Liver (tissue), 8 donors: ENCODE measurements at regions not wholly inside any gene's neighbourhood (a gene's known extent, or its start where the extent isn't known, plus 50 kb on each side); places are given as distances from the start of the nearest gene placed in this dataset.

Experiments used
- DNase-seq: peaks from one replicate; pipeline ENCODE4 v3.0.0-alpha.2; 2017; ENCODE audit warnings: low spot score
- H3K27ac ChIP-seq, 2 donors: one replicate each; pipeline ENCODE4 v1.7.0; 2013; ENCODE audit warnings: inconsistent platforms in 2 of 2, low read length in 2 of 2, control low read depth in 1 of 2, low read depth in 1 of 2, mild to moderate bottlenecking in 1 of 2
- H3K27me3 ChIP-seq, 4 donors: one replicate each; pipeline versions ENCODE4 v1.6.1 to v1.7.0; 2013; ENCODE audit warnings: low read length in 3 of 4, inconsistent platforms in 1 of 4, mild to moderate bottlenecking in 1 of 4, moderate library complexity in 1 of 4; ENCODE audit not compliant: control insufficient read depth in 4 of 4, insufficient read depth in 4 of 4
- H3K36me3 ChIP-seq, 4 donors: one replicate each; pipeline versions ENCODE4 v1.6.1 to v1.7.0; 2013; ENCODE audit warnings: low read length in 3 of 4, mild to moderate bottlenecking in 3 of 4, low read depth in 1 of 4, moderate library complexity in 1 of 4; ENCODE audit not compliant: control insufficient read depth in 4 of 4, insufficient read depth in 3 of 4
- H3K4me1 ChIP-seq, 4 donors: one replicate each; pipeline versions ENCODE4 v1.6.1 to v1.7.0; 2013; ENCODE audit warnings: low read length in 3 of 4, mild to moderate bottlenecking in 3 of 4, moderate library complexity in 1 of 4; ENCODE audit not compliant: control insufficient read depth in 4 of 4, insufficient read depth in 4 of 4
- H3K4me3 ChIP-seq, 3 donors: one replicate each; pipeline versions ENCODE4 v1.6.1 to v1.7.0; 2013; ENCODE audit warnings: low read length in 3 of 3, control low read depth in 1 of 3, low read depth in 1 of 3, mild to moderate bottlenecking in 1 of 3
- H3K9ac ChIP-seq, 2 donors: one replicate each; pipeline ENCODE4 v1.7.0; 2013; ENCODE audit warnings: low read length in 2 of 2, mild to moderate bottlenecking in 2 of 2, moderate library complexity in 2 of 2, control low read depth in 1 of 2, low read depth in 1 of 2
- H3K9me3 ChIP-seq, 4 donors: one replicate each; pipeline versions ENCODE4 v1.6.1 to v1.7.0; 2013; ENCODE audit warnings: low read length in 3 of 4; ENCODE audit not compliant: control insufficient read depth in 4 of 4
- ATF3 ChIP-seq: IDR thresholded peaks from 2 replicates; pipeline ENCODE4 v1.6.1; 2016; ENCODE audit warnings: antibody characterized with exemption
- FOXA1 ChIP-seq: IDR thresholded peaks from 2 replicates; pipeline ENCODE4 v1.6.1; 2016; ENCODE audit warnings: antibody characterized with exemption
- FOXA2 ChIP-seq: IDR thresholded peaks from 2 replicates; pipeline ENCODE4 v1.6.1; 2016; ENCODE audit warnings: antibody characterized with exemption
- GABPA ChIP-seq, 2 donors: IDR thresholded peaks in 1 of 2; conservative IDR thresholded peaks in 1 of 2; 2 replicates each; pipeline ENCODE4 v1.6.1; 2016; ENCODE audit warnings: antibody characterized with exemption in 2 of 2, mild to moderate bottlenecking in 1 of 2, moderate library complexity in 1 of 2
- HNF4A ChIP-seq, 2 donors: conservative IDR thresholded peaks; 2 replicates each; pipeline ENCODE4 v1.6.1; 2016; ENCODE audit warnings: antibody characterized with exemption in 2 of 2, mild to moderate bottlenecking in 2 of 2
- HNF4G ChIP-seq: IDR thresholded peaks from 2 replicates; pipeline ENCODE4 v1.6.1; 2016; ENCODE audit warnings: antibody characterized with exemption
- NR2F2 ChIP-seq: IDR thresholded peaks from 2 replicates; pipeline ENCODE4 v1.6.1; 2016; ENCODE audit warnings: antibody characterized with exemption
- RAD21 ChIP-seq, 2 donors: IDR thresholded peaks; 2 replicates each; pipeline ENCODE4 v1.6.1; 2016; ENCODE audit warnings: antibody characterized with exemption in 2 of 2, mild to moderate bottlenecking in 2 of 2
- RXRA ChIP-seq, 2 donors: IDR thresholded peaks; 2 replicates each; pipeline ENCODE4 v1.6.1; 2017 to 2018; ENCODE audit warnings: antibody characterized with exemption in 2 of 2, mild to moderate bottlenecking in 1 of 2
- SP1 ChIP-seq: IDR thresholded peaks from 2 replicates; pipeline ENCODE4 v1.6.1; 2018; ENCODE audit warnings: antibody characterized with exemption, mild to moderate bottlenecking
- TAF1 ChIP-seq: conservative IDR thresholded peaks from 2 replicates; pipeline ENCODE4 v1.6.1; 2016; ENCODE audit warnings: antibody characterized with exemption, mild to moderate bottlenecking
- YY1 ChIP-seq: IDR thresholded peaks from 2 replicates; pipeline ENCODE4 v1.6.1; 2016; ENCODE audit warnings: antibody characterized with exemption, mild to moderate bottlenecking
- whole genome bisulfite sequencing: extraction: QIAGEN DNeasy Blood & Tissue Kit; methylation state at CpG from one replicate; pipeline ENCODE4 v1.1.7; 2013; 5-methylcytosine and 5-hydroxymethylcytosine counted together
- TF ChIP-seq, protein P1 (sequence below): fragments of 150-350 bp; IDR thresholded peaks from 2 replicates; pipeline ENCODE4 v1.5.1; 2017; ENCODE audit warnings: improper control_type of control experiment, low read depth, low read length; ENCODE audit not compliant: missing input control
- TF ChIP-seq, protein P2 (sequence below): IDR thresholded peaks from 2 replicates; pipeline ENCODE4 v1.6.1; 2016; ENCODE audit warnings: antibody characterized with exemption
- donor health status: healthy.
- donor health status: healthy.
- donor health status: healthy.
- donor health status: healthy.
- donor health status: healthy.

DNA sequence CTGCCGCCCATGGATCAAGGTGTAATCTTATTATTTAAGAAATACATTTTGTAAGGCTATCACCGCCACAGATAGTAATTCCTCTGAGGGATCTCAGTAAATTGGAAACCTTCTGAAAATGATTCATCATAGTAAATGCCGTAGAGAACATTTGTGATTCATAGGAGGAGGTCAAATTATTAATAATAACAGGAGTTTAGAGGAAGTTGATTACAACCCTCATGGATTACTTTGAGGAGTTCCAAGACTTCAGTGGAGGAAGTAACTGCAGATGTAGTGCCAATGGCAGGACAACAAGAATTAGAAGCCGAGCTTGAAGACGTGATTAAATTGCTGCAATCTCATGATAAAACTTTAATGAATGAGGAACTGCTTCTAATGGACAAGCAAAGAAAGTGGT, 280.1 kb downstream of the PTPRC start:
- Histone ChIP-seq H3K9me3 (no peaks in the 10 kb centered on the region), H3K9ac (no peak overlapping the region), H3K4me1 (no peaks in the 10 kb centered on the region), H3K4me3 (no peak overlapping the region), H3K27me3 (no peaks in the 10 kb centered on the region), H3K27ac (no peak overlapping the region), H3K36me3 (no peaks in the 10 kb centered on the region)
- no peak for DNase-seq
- whole genome bisulfite sequencing: 68% methylated on average over 5 of the region's 5 CpGs
- TF ChIP-seq, protein P1, sequence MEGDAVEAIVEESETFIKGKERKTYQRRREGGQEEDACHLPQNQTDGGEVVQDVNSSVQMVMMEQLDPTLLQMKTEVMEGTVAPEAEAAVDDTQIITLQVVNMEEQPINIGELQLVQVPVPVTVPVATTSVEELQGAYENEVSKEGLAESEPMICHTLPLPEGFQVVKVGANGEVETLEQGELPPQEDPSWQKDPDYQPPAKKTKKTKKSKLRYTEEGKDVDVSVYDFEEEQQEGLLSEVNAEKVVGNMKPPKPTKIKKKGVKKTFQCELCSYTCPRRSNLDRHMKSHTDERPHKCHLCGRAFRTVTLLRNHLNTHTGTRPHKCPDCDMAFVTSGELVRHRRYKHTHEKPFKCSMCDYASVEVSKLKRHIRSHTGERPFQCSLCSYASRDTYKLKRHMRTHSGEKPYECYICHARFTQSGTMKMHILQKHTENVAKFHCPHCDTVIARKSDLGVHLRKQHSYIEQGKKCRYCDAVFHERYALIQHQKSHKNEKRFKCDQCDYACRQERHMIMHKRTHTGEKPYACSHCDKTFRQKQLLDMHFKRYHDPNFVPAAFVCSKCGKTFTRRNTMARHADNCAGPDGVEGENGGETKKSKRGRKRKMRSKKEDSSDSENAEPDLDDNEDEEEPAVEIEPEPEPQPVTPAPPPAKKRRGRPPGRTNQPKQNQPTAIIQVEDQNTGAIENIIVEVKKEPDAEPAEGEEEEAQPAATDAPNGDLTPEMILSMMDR: no peak
- TF ChIP-seq ATF3: no peak
- TF ChIP-seq FOXA2: no peak
- no peak for TF ChIP-seq HNF4A (conservative IDR thresholded peaks at IDR 0.05)
- TF ChIP-seq TAF1: no peak

- 77% methylated on average over 5 of the region's 5 CpGs for WGBS
- Histone ChIP-seq H3K9ac (no peak overlapping the region), H3K36me3 (no peaks in the 10 kb centered on the region), H3K27me3 (no peaks in the 10 kb centered on the region), H3K4me1 (no peaks in the 10 kb centered on the region), H3K9me3 (no peaks in the 10 kb centered on the region), H3K4me3 (no peak overlapping the region), H3K27ac (no peak overlapping the region)
- DNase-seq: no peak
- TF ChIP-seq FOXA1: no peak
- no peak for TF ChIP-seq RAD21 (IDR thresholded peaks at IDR 0.05)
- TF ChIP-seq NR2F2: no peak
- no peak for TF ChIP-seq FOXA2
- TF ChIP-seq, protein P2, sequence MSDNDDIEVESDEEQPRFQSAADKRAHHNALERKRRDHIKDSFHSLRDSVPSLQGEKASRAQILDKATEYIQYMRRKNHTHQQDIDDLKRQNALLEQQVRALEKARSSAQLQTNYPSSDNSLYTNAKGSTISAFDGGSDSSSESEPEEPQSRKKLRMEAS: no peak
- no peak for TF ChIP-seq HNF4G
- no peak for TF ChIP-seq RXRA (IDR thresholded peaks at IDR 0.05)
- no peak for TF ChIP-seq YY1
- no peak for TF ChIP-seq HNF4A (conservative IDR thresholded peaks at IDR 0.05)
- TF ChIP-seq, protein P1: no peak
- no peak for TF ChIP-seq SP1
- no peak for TF ChIP-seq GABPA (IDR thresholded peaks at IDR 0.05 in 1 of 2, conservative IDR thresholded peaks at IDR 0.05 in 1 of 2)
Observed at GRCh38 chr1:198919667-198920398, 281.0 kb downstream of the PTPRC start.
